Activated T-cell treated with anti-CD3 and anti-CD28 coated beads, Interleukin-2, amount 50 U/mL, for 72 hours (primary cell): ENCODE measurements at regions not wholly inside any gene's neighbourhood (a gene's known extent, or its start where the extent isn't known, plus 50 kb on each side); places are given as distances from the start of the nearest gene placed in this dataset.
A peak's percentile ranks its signal among the peaks of the same experiment; 100 is the strongest.
"Not testable (repeated sequence)": the region's sequence is repeated elsewhere in the genome, so short reads cannot be mapped to it uniquely, and the experiment has no call there.

Experiments used
- ATAC-seq, 2 donors: fragments of 150-1000 bp; cut with Tn5 transposase; replicated peaks in 1 of 2; 2 replicates each; pipeline ENCODE4 v1.10.0; 2021; ENCODE audit warnings: moderate library complexity in 2 of 2, mild to moderate bottlenecking in 1 of 2
- DNase-seq, 2 donors: peaks; one replicate each; pipeline ENCODE4 v3.0.0; 2021 to 2022; ENCODE audit warnings: mixed read lengths in 1 of 2
- H3K27ac Mint-ChIP-seq: one replicate; pipeline ENCODE4 v1.8.0; 2022; ENCODE audit warnings: mild to moderate bottlenecking, moderate library complexity, mixed read lengths
- H3K27me3 Mint-ChIP-seq: one replicate; pipeline ENCODE4 v1.8.0; 2022; ENCODE audit warnings: low read depth, mixed read lengths
- H3K36me3 Mint-ChIP-seq, 2 donors: one replicate each; pipeline ENCODE4 v1.8.0; 2022; ENCODE audit warnings: mixed read lengths in 2 of 2, mild to moderate bottlenecking in 1 of 2; ENCODE audit not compliant: insufficient read depth in 2 of 2
- H3K4me1 Mint-ChIP-seq: one replicate; pipeline ENCODE4 v1.8.0; 2022; ENCODE audit warnings: low read depth, mixed read lengths
- H3K4me3 Mint-ChIP-seq, 2 donors: one replicate each; pipeline ENCODE4 v1.8.0; 2022; ENCODE audit warnings: mild to moderate bottlenecking in 2 of 2, mixed read lengths in 2 of 2, moderate library complexity in 2 of 2
- H3K9me3 Mint-ChIP-seq, 2 donors: one replicate each; pipeline ENCODE4 v1.8.0; 2022; ENCODE audit warnings: mixed read lengths in 2 of 2

- Mint-ChIP-seq H3K4me3 (no peak overlapping the region), H3K9me3 (no peaks in the 10 kb centered on the region), H3K27ac (no peak overlapping the region), H3K36me3 (no peaks in the 10 kb centered on the region), H3K27me3 (peaks cover 12% of the 10 kb centered on the region), H3K4me1 (no peaks in the 10 kb centered on the region)
- ATAC-seq (no peak), DNase-seq (no peak)
These were observed 84.7 kb downstream of the RBBP6 start for GRCh38 chr16:24624102-24624501.

DNA sequence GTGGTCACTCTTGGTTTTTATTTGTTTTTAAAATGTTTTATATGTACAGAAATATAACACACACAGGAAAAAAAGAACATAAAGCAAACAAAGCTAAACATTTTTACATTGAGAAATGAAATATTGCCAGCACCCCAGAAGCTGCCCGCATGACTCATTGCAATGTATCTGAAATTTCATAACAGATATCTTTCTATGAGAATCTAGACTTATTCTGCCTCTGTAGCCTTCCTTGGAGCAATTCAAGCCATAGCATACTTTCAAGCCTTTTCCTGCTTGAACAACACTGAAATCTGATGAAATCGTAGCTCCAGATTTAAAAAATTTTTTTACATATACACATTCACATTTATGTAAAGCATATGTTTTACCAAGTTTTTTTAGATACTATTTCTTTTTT, 86.9 kb downstream of the RBBP6 start:
- no peak for ATAC-seq
- Mint-ChIP-seq H3K9me3 (peaks cover 0 to 1% of the 10 kb centered on the region in 2 donors), H3K27ac (no peak overlapping the region)

GRCh38 chr16:24634919-24635318, 94.5 kb upstream of the TNRC6A start:
- no peak overlapping the region for H3K4me3 Mint-ChIP-seq
- no peaks in the 10 kb centered on the region for H3K4me1 Mint-ChIP-seq
- no peak overlapping the region for H3K27ac Mint-ChIP-seq
- no peak for DNase-seq
- ATAC-seq, result no peak
- H3K36me3 Mint-ChIP-seq, result no peaks in the 10 kb centered on the region
- H3K9me3 Mint-ChIP-seq, result peaks cover 1 to 4% of the 10 kb centered on the region in 2 donors
- H3K27me3 Mint-ChIP-seq, result peaks cover 24% of the 10 kb centered on the region

More for the DNA sequence above, 86.9 kb downstream of the RBBP6 start:
- Mint-ChIP-seq H3K27me3 (peaks cover 13% of the 10 kb centered on the region), H3K36me3 (no peaks in the 10 kb centered on the region), H3K4me3 (no peak overlapping the region), H3K4me1 (no peaks in the 10 kb centered on the region)
- no peak for DNase-seq

DNA sequence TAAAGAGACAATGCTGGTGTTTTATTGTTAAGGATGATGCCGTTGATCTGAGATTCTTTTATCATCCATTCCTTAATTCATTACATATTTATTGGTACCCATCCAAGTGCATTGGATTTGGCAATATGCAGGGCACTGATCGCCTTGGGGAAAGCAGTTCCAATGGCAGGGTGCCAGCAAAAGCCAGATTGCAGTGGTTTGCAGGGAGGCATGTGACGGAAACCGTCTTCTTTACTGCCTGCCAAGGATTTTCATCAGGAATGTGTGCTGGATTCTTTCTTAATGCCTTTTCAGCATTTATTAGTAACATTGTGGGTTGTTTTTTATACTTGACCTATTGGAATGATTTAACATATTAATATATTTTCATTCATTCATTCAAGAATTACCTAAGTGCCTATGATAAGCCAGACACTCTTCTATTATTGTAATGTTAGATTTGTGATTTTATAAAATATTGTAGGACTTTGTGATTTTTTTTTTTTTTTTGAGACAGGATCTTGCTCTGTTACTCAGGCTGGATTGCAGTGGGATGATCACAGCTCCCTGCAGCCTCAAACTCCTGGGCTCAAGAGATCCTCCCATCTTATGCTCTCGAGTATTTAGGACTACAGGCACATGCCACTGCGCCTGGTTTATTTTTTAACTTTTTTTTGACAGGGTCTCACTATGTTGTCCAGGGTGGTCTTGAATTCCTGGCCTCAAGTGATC, 93.4 kb upstream of the TNRC6A start:
- DNase-seq (no peak), ATAC-seq (no peak)
- Mint-ChIP-seq H3K36me3 (no peaks in the 10 kb centered on the region), H3K4me3 (no peak overlapping the region), H3K27me3 (peaks cover 17% of the 10 kb centered on the region), H3K4me1 (no peaks in the 10 kb centered on the region), H3K27ac (no peak overlapping the region), H3K9me3 (peaks cover 0 to 4% of the 10 kb centered on the region in 2 donors)

DNA sequence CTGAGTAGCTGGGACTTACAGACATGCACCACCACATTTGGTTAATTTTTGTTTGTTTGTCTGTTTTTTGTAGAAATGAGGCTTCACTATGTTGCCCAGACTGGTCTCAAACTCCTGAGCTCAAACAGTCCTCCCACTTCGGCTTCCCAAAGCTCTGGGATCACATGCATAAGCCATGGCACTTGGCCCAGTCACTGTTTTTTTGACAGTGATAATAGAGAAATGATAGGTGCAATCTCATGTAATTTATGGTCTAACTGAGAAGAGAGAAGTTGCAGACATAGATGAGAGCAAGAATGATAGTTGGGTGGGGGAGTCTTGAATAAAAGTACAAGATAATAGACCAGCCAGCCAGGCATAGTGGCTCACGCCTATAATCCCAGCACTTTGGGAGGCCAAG, 89.7 kb upstream of the TNRC6A start:
- H3K4me1 Mint-ChIP-seq, result no peaks in the 10 kb centered on the region
- ATAC-seq, result no peak
- no peak for DNase-seq
- no peaks in the 10 kb centered on the region for H3K36me3 Mint-ChIP-seq
- no peak overlapping the region for H3K27ac Mint-ChIP-seq
- peaks cover 22% of the 10 kb centered on the region for H3K27me3 Mint-ChIP-seq
- H3K4me3 Mint-ChIP-seq, result no peak overlapping the region
- H3K9me3 Mint-ChIP-seq, result no peaks in the 10 kb centered on the region

GRCh38 chr16:24643489-24643888, 86.0 kb upstream of the TNRC6A start:
- Mint-ChIP-seq H3K36me3 (peaks cover 0 to under 1% of the 10 kb centered on the region in 2 donors), H3K27ac (no peak overlapping the region), H3K27me3 (peaks cover 22% of the 10 kb centered on the region), H3K4me3 (no peak overlapping the region), H3K4me1 (no peaks in the 10 kb centered on the region), H3K9me3 (no peaks in the 10 kb centered on the region)
- DNase-seq, result no peak
- ATAC-seq, result no peak

DNA sequence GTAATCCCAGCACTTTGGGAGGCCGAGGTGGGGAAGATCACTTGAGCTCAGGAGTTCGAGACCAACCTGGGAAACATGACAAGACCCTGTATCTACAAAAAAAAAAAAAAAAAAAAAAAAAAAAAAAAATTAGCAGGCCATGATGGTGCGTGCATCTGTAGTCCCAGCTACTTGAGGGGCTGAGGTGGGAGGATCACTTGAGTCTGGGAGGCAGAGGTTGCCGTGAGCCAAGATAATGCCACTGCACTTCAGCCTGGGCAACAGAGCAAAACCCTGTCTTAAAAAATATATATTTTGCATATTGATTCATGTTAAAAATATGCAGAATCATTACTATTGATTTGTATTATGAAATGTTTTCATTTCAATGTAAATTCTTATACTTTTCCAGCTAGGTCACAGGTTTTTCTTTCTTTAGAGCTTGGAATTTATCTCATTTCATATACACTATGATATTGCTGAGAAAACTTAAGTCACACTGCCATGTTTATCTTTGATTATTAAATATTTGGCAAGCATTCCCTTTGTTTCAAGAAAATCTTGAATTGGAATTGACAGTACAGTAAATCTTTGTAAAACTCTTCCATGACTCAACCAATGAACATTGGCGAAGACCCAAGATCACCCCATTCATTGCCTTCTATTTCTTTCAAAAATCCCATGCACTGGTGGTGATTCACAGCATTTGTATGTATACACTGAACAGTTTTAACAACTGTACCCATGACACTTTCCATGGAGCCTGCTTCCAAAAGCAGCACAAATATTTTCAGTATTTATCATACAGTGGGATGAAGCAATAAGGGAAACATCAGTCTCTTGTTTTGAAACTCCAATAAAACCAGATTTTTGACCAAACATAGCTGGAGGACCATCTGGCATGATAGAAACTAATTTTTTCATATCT, 83.5 kb upstream of the TNRC6A start:
- no peaks in the 10 kb centered on the region for H3K4me1 Mint-ChIP-seq
- H3K27ac Mint-ChIP-seq, result no peak overlapping the region
- ATAC-seq (no peak), DNase-seq (no peak)
- H3K36me3 Mint-ChIP-seq, result peaks cover 0 to 2% of the 10 kb centered on the region in 2 donors
- no peaks in the 10 kb centered on the region for H3K9me3 Mint-ChIP-seq
- H3K4me3 Mint-ChIP-seq, result no peak overlapping the region
- H3K27me3 Mint-ChIP-seq, result peaks cover 20% of the 10 kb centered on the region

DNA sequence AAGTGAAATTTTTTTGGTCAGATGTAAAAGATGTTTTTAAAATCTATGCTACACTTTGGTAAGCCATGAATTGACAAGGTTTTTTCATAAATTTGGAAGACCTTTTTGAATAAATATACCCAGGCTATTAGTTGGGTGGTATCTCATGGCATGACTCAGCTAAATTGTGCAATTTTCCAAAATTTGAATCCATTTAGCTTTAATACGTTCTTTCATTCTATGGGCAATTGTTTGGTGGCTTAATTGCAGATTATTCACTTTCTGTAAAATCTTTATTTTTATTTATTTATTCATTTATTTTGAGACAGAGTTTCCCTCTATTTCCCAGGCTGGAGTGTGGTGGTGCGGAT, 82.8 kb upstream of the TNRC6A start:
- no peaks in the 10 kb centered on the region for H3K9me3 Mint-ChIP-seq
- no peak overlapping the region for H3K4me3 Mint-ChIP-seq
- H3K27ac Mint-ChIP-seq, result no peak overlapping the region
- H3K36me3 Mint-ChIP-seq, result peaks cover 0 to 2% of the 10 kb centered on the region in 2 donors
- no peak for DNase-seq
- ATAC-seq, result no peak
- H3K4me1 Mint-ChIP-seq, result no peaks in the 10 kb centered on the region
- peaks cover 15% of the 10 kb centered on the region for H3K27me3 Mint-ChIP-seq

- DNase-seq (no peak), ATAC-seq (no peak)
- no peak overlapping the region for H3K4me3 Mint-ChIP-seq
- H3K27ac Mint-ChIP-seq, result peak overlapping the region; percentile 8
- H3K9me3 Mint-ChIP-seq, result no peaks in the 10 kb centered on the region
- H3K36me3 Mint-ChIP-seq, result peaks cover 0 to 2% of the 10 kb centered on the region in 2 donors
- H3K27me3 Mint-ChIP-seq, result no peaks in the 10 kb centered on the region
- H3K4me1 Mint-ChIP-seq, result no peaks in the 10 kb centered on the region
These were observed 77.2 kb upstream of the TNRC6A start for GRCh38 chr16:24652209-24652712.

DNA sequence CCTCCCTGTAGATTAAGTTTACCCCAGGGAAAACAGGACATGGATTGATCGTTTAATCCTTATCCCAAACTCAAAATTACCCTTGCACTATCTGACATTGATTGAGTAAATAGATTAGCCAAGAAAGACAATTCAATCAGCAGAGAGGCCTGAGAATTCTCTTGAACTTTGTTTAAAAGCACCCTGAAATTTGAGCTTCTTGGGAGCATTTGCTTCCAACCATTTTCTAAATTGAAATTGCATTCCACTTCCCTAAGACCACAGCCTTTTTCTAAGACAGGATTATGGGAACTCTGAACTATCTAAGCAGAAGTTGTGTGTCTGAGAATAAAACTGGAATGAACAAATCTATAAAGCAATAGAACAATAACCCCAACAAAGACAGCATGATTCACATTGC, 76.6 kb upstream of the TNRC6A start:
- DNase-seq, result no peak
- ATAC-seq, result no peak
- Mint-ChIP-seq H3K27ac (no peak overlapping the region), H3K9me3 (no peaks in the 10 kb centered on the region), H3K4me1 (no peaks in the 10 kb centered on the region), H3K27me3 (no peaks in the 10 kb centered on the region), H3K4me3 (no peak overlapping the region), H3K36me3 (peaks cover 0 to 2% of the 10 kb centered on the region in 2 donors)

GRCh38 chr16:24653725-24654124, 75.7 kb upstream of the TNRC6A start:
- Mint-ChIP-seq H3K36me3 (no peaks in the 10 kb centered on the region), H3K9me3 (no peaks in the 10 kb centered on the region), H3K27me3 (no peaks in the 10 kb centered on the region), H3K4me3 (no peak overlapping the region), H3K4me1 (no peaks in the 10 kb centered on the region), H3K27ac (no peak overlapping the region)
- ATAC-seq (no peak), DNase-seq (no peak)

DNA sequence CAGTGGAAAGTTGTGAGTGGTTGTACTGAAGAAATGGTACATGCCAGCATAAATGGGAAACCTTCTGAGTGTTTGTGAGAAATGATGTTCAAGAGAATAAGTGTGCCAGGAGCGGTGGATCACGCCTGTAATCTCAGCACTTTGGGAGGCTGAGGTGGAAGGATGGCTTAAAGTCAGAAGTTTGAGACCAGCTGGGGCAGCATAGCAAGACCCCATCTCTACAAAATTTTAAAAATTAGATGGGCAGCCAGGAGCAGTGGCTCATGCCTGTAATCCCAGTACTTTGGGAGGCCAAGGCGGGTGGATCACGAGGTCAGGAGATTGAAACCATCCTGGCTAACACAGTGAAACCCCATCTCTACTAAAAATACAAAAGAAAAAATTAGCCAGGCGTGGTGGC, 63.5 kb upstream of the TNRC6A start:
- H3K9me3 Mint-ChIP-seq, H3K27me3 Mint-ChIP-seq, ATAC-seq, H3K27ac Mint-ChIP-seq, DNase-seq, H3K4me3 Mint-ChIP-seq, H3K36me3 Mint-ChIP-seq: not testable (repeated sequence)
- H3K4me1 Mint-ChIP-seq, result peaks cover 87% of the 10 kb centered on the region

DNA sequence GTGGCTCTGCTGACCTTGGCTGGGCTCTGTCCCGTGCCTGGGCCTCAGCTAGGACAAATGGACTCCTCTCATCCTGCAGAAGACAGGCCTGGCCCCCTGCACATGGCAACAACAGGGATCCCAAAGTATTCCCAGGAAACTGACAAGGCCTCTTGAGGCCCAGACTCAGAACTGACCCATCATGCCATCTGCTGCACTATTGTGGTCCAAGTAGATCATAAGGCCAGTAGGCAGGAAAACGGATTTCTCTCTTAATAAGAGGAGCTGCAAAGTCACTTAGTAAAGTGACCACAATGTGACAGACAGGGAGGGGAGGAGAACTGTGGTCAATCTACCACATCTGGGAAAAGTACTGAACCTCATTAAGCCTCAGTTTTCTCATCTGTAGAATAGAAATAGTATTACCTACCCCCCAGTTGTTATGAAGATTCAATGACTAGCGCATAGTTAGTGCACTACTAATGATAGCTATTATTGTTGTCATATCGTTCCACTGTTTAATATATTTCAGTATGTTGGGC, 62.1 kb upstream of the TNRC6A start:
- ATAC-seq (no peak), DNase-seq (no peak)
- Mint-ChIP-seq H3K9me3 (no peaks in the 10 kb centered on the region), H3K27me3 (peaks cover 20% of the 10 kb centered on the region), H3K4me1 (peaks cover 86% of the 10 kb centered on the region), H3K36me3 (no peaks in the 10 kb centered on the region), H3K27ac (peak overlapping the region; percentile 26), H3K4me3 (peak overlapping the region in 1 of 2 donors; percentile 37)
